ENCODE measurements at regions not wholly inside any gene's neighbourhood (a gene's known extent, or its start where the extent isn't known, plus 50 kb on each side); places are given as distances from the start of the nearest gene placed in this dataset.

GRCh38 chr13:58926858-58927257, 1236.9 kb downstream of the DIAPH3 start:
- TF ChIP-seq EZH2phosphoT487 (IDR thresholded peaks at IDR 0.05; ENCODE audit: borderline replicate concordance, low read length) (no peak), EZH2 (IDR thresholded peaks at IDR 0.05; ENCODE audit: low read length, unreplicated experiment) (no peak)
